Esophagus muscularis mucosa (tissue), 4 donors: ENCODE measurements at regions not wholly inside any gene's neighbourhood (a gene's known extent, or its start where the extent isn't known, plus 50 kb on each side); places are given as distances from the start of the nearest gene placed in this dataset.

Experiments
- CTCF ChIP-seq, 3 experiments: fragments of 200-600 bp in 2 of 3; fragments of 450-650 bp in 1 of 3; sonication (generic) in 2 of 3; IDR thresholded peaks; one replicate each; pipeline ENCODE4 v1.5.1; 2017 to 2019; ENCODE audit warnings: antibody characterized with exemption in 3 of 3, mild to moderate bottlenecking in 2 of 3, moderate library complexity in 1 of 3
- EP300 ChIP-seq: sonication (generic); formaldehyde crosslinking; IDR thresholded peaks from one replicate; pipeline ENCODE4 v1.6.1; 2017; ENCODE audit warnings: antibody characterized with exemption
- POLR2A ChIP-seq: fragments of 450-650 bp; IDR thresholded peaks from one replicate; pipeline ENCODE4 v1.6.1; 2017; ENCODE audit warnings: antibody characterized with exemption, moderate library complexity, mild to moderate bottlenecking, low read depth

GRCh38 chr10:4058514-4059029 lies 273.6 kb upstream of the KLF6 start:
- TF ChIP-seq CTCF (IDR thresholded peaks at IDR 0.05), result no peak
- no peak for TF ChIP-seq EP300
- TF ChIP-seq POLR2A, result no peak
